Smooth muscle cell (in vitro differentiated cells): ENCODE measurements at regions not wholly inside any gene's neighbourhood (a gene's known extent, or its start where the extent isn't known, plus 50 kb on each side); places are given as distances from the start of the nearest gene placed in this dataset.
A peak's percentile ranks its signal among the peaks of the same experiment; 100 is the strongest.

Experiments used
- DNase-seq: peaks from one replicate; lab custom pipeline; 2025; ENCODE audit not compliant: unreplicated experiment; lab: John Stamatoyannopoulos, UW
- H2AFZ ChIP-seq: fragments of 200-600 bp; sonication (generic); 2 replicates; pipeline ENCODE4 v1.6.0; 2016; ENCODE audit warnings: antibody characterized with exemption, low read depth, mild to moderate bottlenecking
- H3F3A ChIP-seq: fragments of 200-600 bp; sonication (generic); 2 replicates; pipeline ENCODE4 v1.6.0; 2017; ENCODE audit warnings: antibody characterized with exemption, low read depth
- H3K27ac ChIP-seq: fragments of 200-600 bp; sonication (generic); 2 replicates; pipeline ENCODE4 v1.5.1; 2016; ENCODE audit warnings: low read depth, mild to moderate bottlenecking
- H3K27me3 ChIP-seq: fragments of 200-600 bp; sonication (generic); 2 replicates; pipeline ENCODE4 v1.6.1; 2016; ENCODE audit warnings: low read depth, mild to moderate bottlenecking
- H3K36me3 ChIP-seq: fragments of 200-600 bp; sonication (generic); 2 replicates; pipeline ENCODE4 v1.5.1; 2016; ENCODE audit warnings: low read depth
- H3K4me1 ChIP-seq: fragments of 200-600 bp; sonication (generic); 2 replicates; pipeline ENCODE4 v1.5.1; 2016; ENCODE audit warnings: low read depth
- H3K4me2 ChIP-seq: fragments of 200-600 bp; sonication (generic); 2 replicates; pipeline ENCODE4 v1.6.0; 2016; ENCODE audit warnings: mild to moderate bottlenecking
- H3K4me3 ChIP-seq: fragments of 200-600 bp; sonication (generic); 2 replicates; pipeline ENCODE4 v1.5.1; 2016; ENCODE audit warnings: mild to moderate bottlenecking
- H3K79me2 ChIP-seq: fragments of 200-600 bp; sonication (generic); 2 replicates; pipeline ENCODE4 v1.6.0; 2016; ENCODE audit warnings: low read depth, mild to moderate bottlenecking
- H3K9ac ChIP-seq: fragments of 200-600 bp; sonication (generic); 2 replicates; pipeline ENCODE4 v1.6.0; 2016; ENCODE audit warnings: low read depth
- H3K9me3 ChIP-seq: fragments of 200-600 bp; sonication (generic); replicated peaks from 2 replicates; pipeline ENCODE4 v1.5.1; 2016; ENCODE audit warnings: low read depth
- H4K20me1 ChIP-seq: fragments of 200-600 bp; sonication (generic); 2 replicates; pipeline ENCODE4 v1.6.0; 2016; ENCODE audit warnings: low read depth
- CTCF ChIP-seq: fragments of 200-600 bp; sonication (generic); IDR thresholded peaks from 2 replicates; pipeline ENCODE4 v1.5.1; 2017; ENCODE audit warnings: borderline replicate concordance, mild to moderate bottlenecking, antibody characterized with exemption; ENCODE audit not compliant: insufficient read depth, poor library complexity, severe bottlenecking
- WGBS: methylation state at CpG from one replicate; pipeline ENCODE4 v1.1.7; 2016; ENCODE audit warnings: low lambda C conversion rate; 5-methylcytosine and 5-hydroxymethylcytosine counted together

- Histone ChIP-seq H3K9me3 (no peaks in the 10 kb centered on the region), H3K27ac (no peak overlapping the region), H3K4me3 (no peak overlapping the region), H3K9ac (no peak overlapping the region), H3K36me3 (no peaks in the 10 kb centered on the region), H3F3A (peaks cover 20% of the 10 kb centered on the region), H2AFZ (no peak overlapping the region), H4K20me1 (no peaks in the 10 kb centered on the region), H3K79me2 (no peaks in the 10 kb centered on the region), H3K4me2 (peak overlapping the region; percentile 56), H3K27me3 (no peaks in the 10 kb centered on the region), H3K4me1 (peaks cover 12% of the 10 kb centered on the region)
- DNase-seq: no peak
- no peak for TF ChIP-seq CTCF
- 50% methylated on average over 25 of the region's 25 CpGs for WGBS
These were observed 328.1 kb downstream of the C16orf95 start for GRCh38 chr16:86988920-86989696.

- no peak overlapping the region for H3K9ac ChIP-seq
- 73% methylated on average over 9 of the region's 9 CpGs for WGBS
These were observed 326.7 kb downstream of the C16orf95 start for GRCh38 chr16:86990451-86990850.

GRCh38 chr16:86991679-86992078, 325.5 kb downstream of the C16orf95 start:
- 37% methylated on average over 4 of the region's 4 CpGs for WGBS

More at GRCh38 chr16:86990451-86990850, 326.7 kb downstream of the C16orf95 start:
- no peaks in the 10 kb centered on the region for H3K36me3 ChIP-seq
- H3K4me2 ChIP-seq: peak overlapping the region; percentile 56
- H4K20me1 ChIP-seq: no peaks in the 10 kb centered on the region
- DNase-seq: no peak
- no peak overlapping the region for H3K27ac ChIP-seq
- H3K27me3 ChIP-seq: no peaks in the 10 kb centered on the region
- peaks cover 23% of the 10 kb centered on the region for H3F3A ChIP-seq
- peaks cover 12% of the 10 kb centered on the region for H3K4me1 ChIP-seq
- H2AFZ ChIP-seq: no peak overlapping the region
- H3K9me3 ChIP-seq: no peaks in the 10 kb centered on the region
- no peak overlapping the region for H3K4me3 ChIP-seq
- TF ChIP-seq CTCF: no peak
- no peaks in the 10 kb centered on the region for H3K79me2 ChIP-seq

More at GRCh38 chr16:86991679-86992078, 325.5 kb downstream of the C16orf95 start:
- no peak for DNase-seq
- H3K79me2 ChIP-seq: no peaks in the 10 kb centered on the region
- H3K36me3 ChIP-seq: no peaks in the 10 kb centered on the region
- H3K4me3 ChIP-seq: no peak overlapping the region
- no peak overlapping the region for H3K9ac ChIP-seq
- H3K4me2 ChIP-seq: no peak overlapping the region
- H3F3A ChIP-seq: peaks cover 23% of the 10 kb centered on the region
- peaks cover 13% of the 10 kb centered on the region for H3K4me1 ChIP-seq
- H3K27ac ChIP-seq: no peak overlapping the region
- no peak for TF ChIP-seq CTCF
- H2AFZ ChIP-seq: no peak overlapping the region
- H3K9me3 ChIP-seq: no peaks in the 10 kb centered on the region
- H4K20me1 ChIP-seq: no peaks in the 10 kb centered on the region
- no peaks in the 10 kb centered on the region for H3K27me3 ChIP-seq
